CD14-positive monocyte (primary cell): ENCODE measurements at regions not wholly inside any gene's neighbourhood (a gene's known extent, or its start where the extent isn't known, plus 50 kb on each side); places are given as distances from the start of the nearest gene placed in this dataset.

ENCODE experiments used
- DNase-seq, 3 donors: peaks; one replicate each; pipeline ENCODE4 v3.0.0-alpha.2; 2011 to 2022
- H2AFZ ChIP-seq: 2 replicates; pipeline ENCODE4 v1.6.0; 2012; ENCODE audit warnings: mild to moderate bottlenecking, low read depth, low read length, inconsistent platforms; ENCODE audit not compliant: insufficient read depth, poor library complexity, severe bottlenecking
- H3K27ac ChIP-seq, 2 donors: 1 replicate in 1 of 2; 2 replicates in 1 of 2; pipeline ENCODE4 v1.5.1; 2012 to 2013; ENCODE audit warnings: low read length in 2 of 2, control low read depth in 1 of 2, inconsistent platforms in 1 of 2, low read depth in 1 of 2, mild to moderate bottlenecking in 1 of 2
- H3K27me3 ChIP-seq, 2 donors: one replicate each; pipeline versions ENCODE4 v1.6.0 to v1.6.1; 2011 to 2013; ENCODE audit warnings: low read length in 2 of 2; ENCODE audit not compliant: control insufficient read depth in 2 of 2, insufficient read depth in 2 of 2
- H3K36me3 ChIP-seq, 2 donors: replicated peaks in 1 of 2; 1 replicate in 1 of 2; 2 replicates in 1 of 2; pipeline versions ENCODE4 v1.5.1 to v1.6.1; 2012 to 2013; ENCODE audit warnings: low read length in 2 of 2, control low read depth in 1 of 2, inconsistent platforms in 1 of 2, mild to moderate bottlenecking in 1 of 2; ENCODE audit not compliant: insufficient read depth in 2 of 2, control insufficient read depth in 1 of 2
- H3K4me1 ChIP-seq, 2 donors: 1 replicate in 1 of 2; 2 replicates in 1 of 2; pipeline versions ENCODE4 v1.5.1 to v1.6.1; 2012 to 2013; ENCODE audit warnings: low read length in 2 of 2, control low read depth in 1 of 2, inconsistent platforms in 1 of 2, mild to moderate bottlenecking in 1 of 2, moderate library complexity in 1 of 2; ENCODE audit not compliant: insufficient read depth in 2 of 2, control insufficient read depth in 1 of 2
- H3K4me2 ChIP-seq: replicated peaks from 2 replicates; pipeline ENCODE3; 2012; ENCODE audit warnings: low read length, moderate library complexity, mild to moderate bottlenecking; ENCODE audit not compliant: poor library complexity, severe bottlenecking; ENCODE audit errors: extremely low read depth
- H3K4me3 ChIP-seq, 3 experiments: fragments of 200-600 bp in 1 of 3; sonication (generic) in 1 of 3; replicated peaks in 1 of 3; 1 replicate in 2 of 3; 2 replicates in 1 of 3; pipeline ENCODE4 v1.5.1; 2011 to 2013; ENCODE audit warnings: low read length in 3 of 3, mild to moderate bottlenecking in 3 of 3, control low read depth in 2 of 3, low read depth in 2 of 3, inconsistent platforms in 1 of 3, moderate library complexity in 1 of 3
- H3K79me2 ChIP-seq: 2 replicates; pipeline ENCODE4 v1.6.0; 2012; ENCODE audit warnings: mild to moderate bottlenecking, control low read depth, inconsistent platforms, low read length, moderate library complexity; ENCODE audit not compliant: insufficient read depth
- H3K9ac ChIP-seq: 2 replicates; pipeline ENCODE4 v1.6.0; 2017; ENCODE audit warnings: low read length, mild to moderate bottlenecking; ENCODE audit not compliant: insufficient read depth, poor library complexity, severe bottlenecking
- H3K9me3 ChIP-seq, 2 donors: replicated peaks in 1 of 2; 1 replicate in 1 of 2; 2 replicates in 1 of 2; pipeline versions ENCODE4 v1.5.1 to v1.6.1; 2012 to 2013; ENCODE audit warnings: low read length in 2 of 2, control low read depth in 1 of 2; ENCODE audit not compliant: control insufficient read depth in 1 of 2, insufficient read depth in 1 of 2
- H4K20me1 ChIP-seq: 2 replicates; pipeline ENCODE4 v1.6.0; 2012; ENCODE audit warnings: mild to moderate bottlenecking, low read length, control low read depth, moderate library complexity; ENCODE audit not compliant: insufficient read depth
- H3K27ac Mint-ChIP-seq, 7 donors: one replicate each; pipeline ENCODE4 v1.8.0; 2020; ENCODE audit warnings: mild to moderate bottlenecking in 7 of 7, mixed read lengths in 7 of 7, moderate library complexity in 6 of 7, inconsistent platforms in 2 of 7
- H3K27me3 Mint-ChIP-seq, 3 donors: one replicate each; pipeline ENCODE4 v1.8.0; 2021 to 2022; ENCODE audit warnings: low read depth in 3 of 3, mild to moderate bottlenecking in 3 of 3, mixed read lengths in 3 of 3, moderate library complexity in 3 of 3, inconsistent platforms in 1 of 3
- H3K36me3 Mint-ChIP-seq, 2 donors: one replicate each; pipeline ENCODE4 v1.8.0; 2020; ENCODE audit warnings: mixed read lengths in 2 of 2, inconsistent platforms in 1 of 2, mild to moderate bottlenecking in 1 of 2
- H3K4me1 Mint-ChIP-seq: one replicate; pipeline ENCODE4 v1.8.0; 2020; ENCODE audit warnings: mild to moderate bottlenecking, mixed read lengths
- H3K4me3 Mint-ChIP-seq, 2 donors: one replicate each; pipeline ENCODE4 v1.8.0; 2020; ENCODE audit warnings: mild to moderate bottlenecking in 2 of 2, mixed read lengths in 2 of 2, moderate library complexity in 1 of 2
- H3K9me3 Mint-ChIP-seq, 7 donors: one replicate each; pipeline ENCODE4 v1.8.0; 2020 to 2022; ENCODE audit warnings: mixed read lengths in 7 of 7, mild to moderate bottlenecking in 6 of 7, moderate library complexity in 6 of 7, inconsistent platforms in 2 of 7
- CTCF ChIP-seq: fragments of 200-600 bp; IDR thresholded peaks from one replicate; pipeline ENCODE4 v1.8.0; 2022; ENCODE audit warnings: antibody characterized with exemption, mild to moderate bottlenecking
- WGBS: methylation state at CpG from one replicate; pipeline ENCODE4 v1.1.5; 2013; ENCODE audit warnings: missing lambda C conversion rate; ENCODE audit not compliant: insufficient coverage; 5-methylcytosine and 5-hydroxymethylcytosine counted together
- intact Hi-C, 2 donors: fragments of 100-400 bp; cut with micrococcal nuclease; formaldehyde crosslinking; loops; one replicate each; pipeline versions ENCODE4 v1.15.0 to v1.15.1; 2023

DNA sequence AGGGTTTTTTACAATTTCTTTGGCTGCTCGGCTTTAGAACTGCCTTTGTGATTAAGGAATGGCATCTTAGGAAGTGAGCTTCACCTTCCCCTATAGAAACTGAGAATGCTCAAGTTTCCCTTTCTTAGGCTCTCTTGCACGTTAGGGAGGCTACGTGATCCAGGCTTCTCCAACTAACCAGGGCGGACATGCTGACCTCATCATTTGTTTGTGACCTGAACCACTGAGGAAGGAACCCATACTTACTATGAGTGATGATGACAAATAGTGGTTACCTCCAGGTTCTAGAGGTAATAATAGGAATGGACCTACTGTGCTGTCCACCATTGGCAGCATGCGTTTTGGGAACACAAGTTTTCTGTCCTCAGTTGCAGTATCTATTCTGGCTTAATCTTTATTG lies 645.8 kb downstream of the C6orf118 start:
- 100% methylated on average over 1 of the region's 5 CpGs for WGBS
- intact Hi-C loops = no loop called here
- H3K4me1 ChIP-seq = no peaks in the 10 kb centered on the region
- H3K9me3 Mint-ChIP-seq = peaks cover 2 to 7% (median 6%) of the 10 kb centered on the region in 7 donors
- H3K27me3 ChIP-seq = no peaks in the 10 kb centered on the region
- H3K9ac ChIP-seq = no peak overlapping the region
- H2AFZ ChIP-seq = no peak overlapping the region
- H3K79me2 ChIP-seq = no peaks in the 10 kb centered on the region
- peaks cover 0 to 2% (median 0%) of the 10 kb centered on the region in 3 donors for H3K27me3 Mint-ChIP-seq
- no peak for DNase-seq
- no peak overlapping the region for H3K4me3 Mint-ChIP-seq
- no peaks in the 10 kb centered on the region for H3K36me3 ChIP-seq
- no peaks in the 10 kb centered on the region for H4K20me1 ChIP-seq
- no peak overlapping the region for H3K27ac Mint-ChIP-seq
- H3K4me3 ChIP-seq = no peak overlapping the region
- no peak overlapping the region for H3K27ac ChIP-seq
- H3K9me3 ChIP-seq = peaks cover 13 to 22% of the 10 kb centered on the region in 2 donors
- TF ChIP-seq CTCF = no peak
- H3K4me1 Mint-ChIP-seq = no peaks in the 10 kb centered on the region
- no peaks in the 10 kb centered on the region for H3K36me3 Mint-ChIP-seq
- no peak overlapping the region for H3K4me2 ChIP-seq

GRCh38 chr6:164661716-164662115 lies 647.7 kb downstream of the C6orf118 start:
- H3K27ac ChIP-seq = no peak overlapping the region
- H3K4me2 ChIP-seq = no peak overlapping the region
- DNase-seq = no peak
- Mint-ChIP-seq H3K36me3 (no peaks in the 10 kb centered on the region), H3K27me3 (peaks cover 0 to 3% (median 2%) of the 10 kb centered on the region in 3 donors), H3K9me3 (peaks cover 2 to 15% (median 11%) of the 10 kb centered on the region in 7 donors), H3K27ac (no peak overlapping the region), H3K4me1 (no peaks in the 10 kb centered on the region), H3K4me3 (no peak overlapping the region)
- no CpG with 5 or more reads among the region's 3 CpGs for WGBS
- no peaks in the 10 kb centered on the region for H3K36me3 ChIP-seq
- H3K9me3 ChIP-seq = peaks cover 8 to 30% of the 10 kb centered on the region in 2 donors
- H4K20me1 ChIP-seq = no peaks in the 10 kb centered on the region
- H3K4me1 ChIP-seq = no peaks in the 10 kb centered on the region
- no peaks in the 10 kb centered on the region for H3K27me3 ChIP-seq
- no peak overlapping the region for H2AFZ ChIP-seq
- no peak overlapping the region for H3K4me3 ChIP-seq
- TF ChIP-seq CTCF = no peak
- H3K79me2 ChIP-seq = no peaks in the 10 kb centered on the region
- H3K9ac ChIP-seq = no peak overlapping the region
- intact Hi-C loops = no loop called here
